ENCODE measurements at regions not wholly inside any gene's neighbourhood (a gene's known extent, or its start where the extent isn't known, plus 50 kb on each side); places are given as distances from the start of the nearest gene placed in this dataset.

DNA sequence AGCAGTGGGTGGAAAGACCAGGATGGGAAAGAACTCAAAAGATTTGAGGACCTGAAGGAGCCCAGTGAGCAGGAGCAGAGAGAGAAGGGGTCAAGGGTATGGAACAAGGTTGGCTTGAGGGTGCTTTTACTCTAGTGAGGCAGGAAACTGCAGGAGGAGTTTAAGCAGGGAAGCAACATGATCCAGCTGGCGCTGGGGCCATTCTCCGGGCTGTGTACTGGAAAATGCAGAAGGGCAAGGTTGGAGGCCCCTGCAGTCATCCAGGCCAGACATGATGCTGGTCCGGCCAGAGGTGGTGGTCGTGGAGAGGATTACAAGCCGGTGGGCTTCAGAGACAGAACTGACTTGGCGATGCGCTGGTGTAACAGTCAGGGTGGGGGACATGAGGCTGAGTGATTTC, 81.8 kb downstream of the LSM3 start:
- TF ChIP-seq, protein P1, sequence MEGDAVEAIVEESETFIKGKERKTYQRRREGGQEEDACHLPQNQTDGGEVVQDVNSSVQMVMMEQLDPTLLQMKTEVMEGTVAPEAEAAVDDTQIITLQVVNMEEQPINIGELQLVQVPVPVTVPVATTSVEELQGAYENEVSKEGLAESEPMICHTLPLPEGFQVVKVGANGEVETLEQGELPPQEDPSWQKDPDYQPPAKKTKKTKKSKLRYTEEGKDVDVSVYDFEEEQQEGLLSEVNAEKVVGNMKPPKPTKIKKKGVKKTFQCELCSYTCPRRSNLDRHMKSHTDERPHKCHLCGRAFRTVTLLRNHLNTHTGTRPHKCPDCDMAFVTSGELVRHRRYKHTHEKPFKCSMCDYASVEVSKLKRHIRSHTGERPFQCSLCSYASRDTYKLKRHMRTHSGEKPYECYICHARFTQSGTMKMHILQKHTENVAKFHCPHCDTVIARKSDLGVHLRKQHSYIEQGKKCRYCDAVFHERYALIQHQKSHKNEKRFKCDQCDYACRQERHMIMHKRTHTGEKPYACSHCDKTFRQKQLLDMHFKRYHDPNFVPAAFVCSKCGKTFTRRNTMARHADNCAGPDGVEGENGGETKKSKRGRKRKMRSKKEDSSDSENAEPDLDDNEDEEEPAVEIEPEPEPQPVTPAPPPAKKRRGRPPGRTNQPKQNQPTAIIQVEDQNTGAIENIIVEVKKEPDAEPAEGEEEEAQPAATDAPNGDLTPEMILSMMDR (IDR thresholded peaks at IDR 0.05; ENCODE audit: extremely low read depth in 1 of 2, insufficient read depth in 1 of 2, low read depth in 1 of 2, low read length in 2 of 2) = no peak
- TF ChIP-seq POLR2A (IDR thresholded peaks at IDR 0.05; ENCODE audit: low read depth, low read length) (no peak), EZH2 (IDR thresholded peaks at IDR 0.05; ENCODE audit: borderline replicate concordance, low read depth, low read length, severe bottlenecking) (no peak), POLR2AphosphoS5 (IDR thresholded peaks at IDR 0.05; ENCODE audit: insufficient read depth, low read depth, low read length) (no peak), GATA2 (IDR thresholded peaks at IDR 0.05; ENCODE audit: insufficient read depth, insufficient read length, low read depth, low read length) (no peak)
